22Rv1 (cell line): ENCODE measurements at regions not wholly inside any gene's neighbourhood (a gene's known extent, or its start where the extent isn't known, plus 50 kb on each side); places are given as distances from the start of the nearest gene placed in this dataset.
"Not testable (repeated sequence)": the region's sequence is repeated elsewhere in the genome, so short reads cannot be mapped to it uniquely, and the experiment has no call there.

Experiments used
- H3K27ac ChIP-seq: fragments of 450-650 bp; 2 replicates; pipeline ENCODE4 v1.5.1; 2017
- TF ChIP-seq, protein P1 (sequence below): fragments of 450-650 bp; IDR thresholded peaks from 2 replicates; pipeline ENCODE4 v1.5.1; 2017; ENCODE audit warnings: mild to moderate bottlenecking

DNA sequence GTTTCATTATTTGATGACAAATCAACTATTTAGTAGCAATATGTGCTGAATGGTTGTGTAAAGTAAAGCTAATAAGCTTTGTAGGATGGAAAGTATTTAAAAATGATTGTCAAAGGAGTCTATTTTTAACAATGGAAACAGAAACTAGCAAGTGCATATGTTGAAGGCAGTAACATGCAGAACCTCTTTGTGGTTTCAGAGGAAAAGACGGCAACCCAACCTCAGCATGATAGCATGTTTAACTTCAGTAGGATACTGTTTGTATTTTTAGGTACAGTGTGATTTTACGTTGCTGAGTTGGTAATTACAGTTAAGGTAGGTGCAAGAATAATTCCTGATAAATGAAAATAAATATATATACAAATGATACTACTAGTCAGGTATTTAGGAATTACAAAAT lies 545.4 kb downstream of the CDY1 start:
- not testable (repeated sequence) for H3K27ac ChIP-seq

DNA sequence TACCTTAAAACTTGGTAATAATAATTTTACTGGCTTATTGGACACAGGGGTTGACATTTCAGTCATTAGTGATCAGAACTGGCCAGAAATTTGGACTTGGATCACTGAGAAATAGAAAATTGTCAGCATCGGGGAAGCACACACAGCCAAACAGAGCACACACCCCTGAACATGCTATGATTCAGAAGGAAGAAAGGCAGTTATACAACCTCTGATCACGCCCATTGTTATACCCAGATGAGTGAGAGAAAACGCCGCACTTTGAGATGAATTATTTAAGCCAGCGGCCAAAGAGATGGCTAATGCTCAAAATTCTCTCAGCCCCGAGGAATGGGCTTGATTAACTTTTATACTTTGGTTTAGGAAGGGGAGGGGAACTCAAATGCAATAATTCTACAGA lies 557.4 kb downstream of the CDY1 start:
- H3K27ac ChIP-seq = not testable (repeated sequence)

DNA sequence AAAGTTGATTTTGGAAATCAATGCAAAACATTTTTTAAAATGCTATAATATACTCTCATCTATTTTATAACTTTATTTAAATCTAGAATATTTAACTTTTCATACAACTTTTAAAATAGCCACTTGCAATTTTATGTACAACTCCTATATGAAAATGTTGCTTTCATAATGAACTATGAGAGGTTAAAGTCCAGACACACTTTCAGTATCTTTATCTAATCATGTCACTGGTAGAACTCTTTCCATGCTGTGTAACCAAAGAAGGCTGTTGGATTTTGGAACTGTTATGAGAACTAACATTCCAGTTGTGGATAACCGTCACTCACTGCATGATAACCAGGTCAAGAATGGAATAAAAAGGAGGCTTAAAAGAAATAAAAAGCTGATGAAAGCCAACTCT lies 603.1 kb downstream of the CDY1 start:
- not testable (repeated sequence) for H3K27ac ChIP-seq

DNA sequence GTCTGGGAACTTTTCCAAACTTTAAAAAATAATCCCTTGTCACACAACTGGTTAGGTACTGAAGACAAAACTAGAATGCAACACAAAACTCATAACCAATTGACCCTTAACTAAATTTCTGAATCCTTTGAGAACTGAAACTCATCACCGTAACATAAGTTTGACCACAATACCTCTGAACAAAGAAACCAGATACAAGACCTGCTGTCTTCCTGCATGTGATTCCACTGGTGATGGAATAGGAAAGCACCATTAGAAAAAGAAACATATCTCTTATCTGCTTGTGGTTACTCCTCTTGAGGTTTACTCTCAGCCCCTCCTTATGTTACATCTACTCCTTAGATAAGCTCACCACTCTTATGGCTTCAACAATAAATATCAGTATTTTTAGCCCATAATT lies 603.6 kb downstream of the CDY1 start:
- not testable (repeated sequence) for H3K27ac ChIP-seq

DNA sequence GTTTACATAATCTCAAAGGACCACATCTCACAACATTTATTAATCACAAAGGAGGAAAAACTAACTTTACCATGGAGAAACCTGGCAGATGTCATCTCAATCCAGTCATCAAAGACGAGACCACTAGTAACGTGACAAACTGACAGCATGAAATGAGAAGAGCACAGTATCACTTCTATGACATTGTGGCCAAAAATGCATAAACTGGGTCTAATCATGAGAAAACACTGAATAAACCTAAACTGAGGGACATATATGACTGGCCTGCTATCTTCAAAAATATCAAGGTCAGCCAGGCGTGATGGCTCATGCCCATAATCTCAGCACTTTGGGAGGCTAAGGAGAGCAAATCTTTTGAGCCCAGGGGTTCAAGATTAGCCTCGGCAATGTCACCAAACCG lies 619.0 kb downstream of the CDY1 start:
- H3K27ac ChIP-seq = not testable (repeated sequence)

DNA sequence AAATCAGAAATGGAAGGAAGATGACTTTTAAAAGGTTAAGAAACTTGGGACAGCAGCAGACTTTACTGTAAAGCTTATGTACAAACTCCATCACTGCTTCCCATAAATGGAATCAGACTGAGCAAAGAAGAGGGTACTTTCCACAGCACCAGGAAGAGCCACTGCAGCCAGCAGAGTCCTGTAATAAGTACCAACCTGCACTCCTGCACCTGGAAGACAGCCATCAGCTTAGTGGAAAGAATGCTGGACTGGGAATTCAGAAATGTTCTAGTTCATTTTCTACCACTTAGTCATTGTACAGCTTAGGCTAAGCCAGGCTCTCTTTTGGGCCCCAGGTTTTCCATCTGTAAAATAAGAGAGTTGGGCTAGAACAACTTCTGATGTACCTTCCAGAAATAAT lies 632.3 kb downstream of the CDY1 start:
- not testable (repeated sequence) for H3K27ac ChIP-seq

DNA sequence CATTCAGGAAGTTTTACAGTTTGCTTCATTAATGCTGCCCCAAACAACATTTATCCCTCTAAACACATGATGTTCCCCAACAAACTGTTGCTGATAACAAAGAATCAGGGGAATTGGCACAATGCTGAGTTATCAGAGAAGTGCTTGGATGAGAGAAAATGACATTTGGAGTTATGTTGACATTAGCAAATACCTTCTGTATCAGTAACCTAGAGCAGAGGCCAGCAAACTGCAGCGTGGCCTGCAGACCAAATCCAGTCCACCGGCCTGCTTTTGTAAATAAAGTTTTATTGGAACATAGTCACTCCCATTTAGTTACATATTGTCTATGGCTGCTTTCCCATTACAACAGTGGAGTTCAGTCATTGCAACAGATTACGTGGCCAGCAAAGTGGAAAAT lies 643.5 kb downstream of the CDY1 start:
- not testable (repeated sequence) for H3K27ac ChIP-seq

DNA sequence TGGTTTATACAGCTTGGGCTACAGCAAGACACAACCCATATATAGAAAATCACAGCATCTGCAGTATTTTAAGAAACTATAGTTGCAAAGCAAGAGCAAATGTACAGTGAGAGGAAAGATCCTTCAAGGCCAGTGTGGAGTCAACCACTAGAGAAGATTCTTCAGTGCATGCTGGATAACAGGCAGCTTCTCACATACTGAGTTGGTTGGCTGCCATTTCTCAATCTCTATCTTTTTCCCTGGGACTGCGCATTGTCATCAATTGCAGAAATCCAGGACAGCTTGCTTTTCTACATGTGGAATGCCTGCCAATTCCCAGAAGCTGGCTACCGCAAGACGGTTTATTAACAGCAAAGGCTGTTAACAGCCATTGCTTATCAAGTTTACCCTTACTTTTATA lies 646.5 kb downstream of the CDY1 start:
- not testable (repeated sequence) for H3K27ac ChIP-seq

DNA sequence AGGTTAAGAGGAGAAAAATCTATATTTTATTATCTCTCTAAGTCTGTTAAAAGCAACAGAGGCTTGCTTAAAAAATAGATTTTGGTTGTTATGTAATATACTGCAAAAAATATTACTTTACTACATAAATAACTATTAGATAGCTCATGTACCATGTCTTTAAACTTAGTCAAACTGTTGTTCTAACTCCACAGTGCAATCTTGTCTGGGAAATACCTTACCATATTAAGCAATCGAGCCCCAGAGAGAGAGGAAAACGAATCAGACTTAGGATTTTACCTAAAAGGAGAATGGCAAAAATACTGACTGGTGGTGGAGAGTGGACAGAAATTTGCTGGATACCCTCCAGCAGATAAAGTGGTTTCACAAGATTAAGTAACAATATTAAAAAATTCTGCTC lies 647.0 kb downstream of the CDY1 start:
- H3K27ac ChIP-seq = not testable (repeated sequence)

DNA sequence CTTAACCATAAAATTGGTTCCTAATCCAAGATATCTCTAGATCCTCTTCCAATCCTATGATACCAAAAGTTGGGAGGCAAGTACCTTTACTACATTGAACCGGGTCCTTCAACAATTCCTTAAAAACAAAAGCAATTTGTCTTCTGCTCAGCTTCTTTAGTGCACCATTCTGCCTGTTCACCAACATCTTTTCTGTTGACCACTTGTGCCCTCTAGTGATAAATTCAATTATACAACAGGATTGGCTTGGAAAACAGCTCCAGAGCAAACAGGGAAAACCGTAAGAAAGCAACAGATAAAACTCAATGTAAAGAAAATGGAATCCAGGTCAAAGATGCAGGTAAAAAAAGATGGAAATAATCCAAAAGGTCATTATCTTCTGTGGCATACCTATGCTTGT lies 651.2 kb downstream of the CDY1 start:
- H3K27ac ChIP-seq = not testable (repeated sequence)

DNA sequence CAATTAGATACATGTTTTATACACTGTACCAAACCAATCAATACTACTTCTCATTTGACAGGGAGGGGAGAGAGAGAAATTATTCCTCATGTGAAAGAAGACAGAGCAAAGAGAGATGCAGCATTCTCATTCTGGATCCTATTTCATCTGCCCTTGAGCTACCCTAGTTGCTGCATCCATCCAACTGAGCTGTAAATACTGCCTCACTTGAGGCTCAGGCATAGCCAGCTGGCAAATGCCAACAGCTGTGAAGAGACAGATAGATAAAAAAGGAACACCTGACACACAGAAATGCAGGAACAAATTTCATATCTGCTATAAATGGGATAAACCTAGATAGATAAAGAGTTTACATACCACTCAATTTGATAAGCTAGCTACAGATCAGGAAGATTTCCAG lies 684.1 kb downstream of the CDY1 start:
- H3K27ac ChIP-seq = not testable (repeated sequence)

DNA sequence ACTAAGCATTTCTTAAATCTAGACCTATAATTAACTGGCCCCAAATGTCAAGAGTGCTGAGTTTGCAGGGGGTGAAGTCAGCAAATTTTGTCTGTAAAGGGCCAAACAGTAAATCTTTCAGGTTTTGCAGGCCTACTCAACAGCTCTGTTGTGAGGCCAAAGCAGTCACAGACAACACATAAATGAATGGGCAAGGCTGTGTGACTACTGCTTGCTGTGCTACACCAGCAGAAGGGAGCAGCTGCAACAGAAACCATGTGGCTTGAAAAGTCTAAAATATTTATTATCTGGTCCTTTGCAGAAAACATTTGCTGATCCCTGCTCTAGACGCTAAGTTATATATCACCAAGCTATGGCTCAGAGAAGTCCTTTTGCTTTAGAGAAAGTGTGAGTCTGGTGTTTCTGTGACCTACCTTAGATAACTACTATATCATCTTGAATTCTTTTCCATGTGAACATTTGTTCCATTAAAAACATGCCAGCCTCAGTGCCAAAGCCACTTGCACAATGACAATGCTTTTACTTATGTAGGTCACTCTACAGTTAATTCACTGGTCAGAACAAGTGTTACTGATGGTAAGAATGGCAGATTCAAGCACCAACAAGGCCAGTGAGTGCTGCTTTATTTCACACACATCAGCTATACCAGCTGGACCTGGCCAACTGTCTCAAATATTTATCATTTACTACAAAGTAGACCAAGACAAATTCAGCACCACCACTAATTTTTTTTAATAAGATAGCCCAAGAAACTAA lies 684.9 kb downstream of the CDY1 start:
- H3K27ac ChIP-seq = not testable (repeated sequence)

DNA sequence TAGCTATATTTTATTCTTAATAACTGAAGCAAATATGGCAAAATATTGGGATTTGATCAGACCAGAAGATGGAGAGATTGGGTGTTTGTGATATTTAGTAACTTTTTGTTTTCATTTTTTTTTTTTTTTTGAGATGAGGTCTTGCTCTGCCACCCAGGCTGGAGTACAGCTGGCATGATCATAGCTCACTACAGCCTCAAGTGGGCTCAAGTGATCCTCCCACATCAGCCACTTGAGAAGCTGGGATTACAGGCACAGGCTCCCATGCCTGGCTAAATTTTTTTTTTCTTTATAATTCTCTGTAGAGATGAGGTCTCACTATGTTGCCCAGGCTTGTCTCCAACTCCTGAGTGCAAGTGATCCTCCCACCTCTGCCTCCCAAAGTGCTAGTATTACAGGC lies 686.4 kb downstream of the CDY1 start:
- H3K27ac ChIP-seq = not testable (repeated sequence)

DNA sequence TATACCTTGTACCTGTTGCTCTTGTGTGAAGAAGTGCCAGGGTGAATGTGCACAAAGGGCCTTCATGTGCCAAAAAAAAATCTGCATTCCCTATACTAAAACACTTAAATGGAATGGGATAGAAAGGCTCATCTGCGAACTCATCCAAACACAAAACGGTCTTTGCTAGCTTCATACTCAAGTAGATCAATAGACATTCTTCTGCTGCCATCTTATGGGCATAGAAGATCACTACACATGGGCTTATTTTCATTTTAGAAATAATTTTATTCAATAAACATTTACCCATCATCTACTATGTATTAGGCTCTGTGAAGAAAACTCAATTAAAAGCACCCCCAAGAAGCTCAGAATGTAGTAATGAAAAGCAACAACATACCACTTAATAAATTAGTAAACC lies 693.1 kb downstream of the CDY1 start:
- H3K27ac ChIP-seq = not testable (repeated sequence)
- TF ChIP-seq, protein P1, sequence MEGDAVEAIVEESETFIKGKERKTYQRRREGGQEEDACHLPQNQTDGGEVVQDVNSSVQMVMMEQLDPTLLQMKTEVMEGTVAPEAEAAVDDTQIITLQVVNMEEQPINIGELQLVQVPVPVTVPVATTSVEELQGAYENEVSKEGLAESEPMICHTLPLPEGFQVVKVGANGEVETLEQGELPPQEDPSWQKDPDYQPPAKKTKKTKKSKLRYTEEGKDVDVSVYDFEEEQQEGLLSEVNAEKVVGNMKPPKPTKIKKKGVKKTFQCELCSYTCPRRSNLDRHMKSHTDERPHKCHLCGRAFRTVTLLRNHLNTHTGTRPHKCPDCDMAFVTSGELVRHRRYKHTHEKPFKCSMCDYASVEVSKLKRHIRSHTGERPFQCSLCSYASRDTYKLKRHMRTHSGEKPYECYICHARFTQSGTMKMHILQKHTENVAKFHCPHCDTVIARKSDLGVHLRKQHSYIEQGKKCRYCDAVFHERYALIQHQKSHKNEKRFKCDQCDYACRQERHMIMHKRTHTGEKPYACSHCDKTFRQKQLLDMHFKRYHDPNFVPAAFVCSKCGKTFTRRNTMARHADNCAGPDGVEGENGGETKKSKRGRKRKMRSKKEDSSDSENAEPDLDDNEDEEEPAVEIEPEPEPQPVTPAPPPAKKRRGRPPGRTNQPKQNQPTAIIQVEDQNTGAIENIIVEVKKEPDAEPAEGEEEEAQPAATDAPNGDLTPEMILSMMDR = peak; percentile 20; the same call in 1 of the 2 replicates

DNA sequence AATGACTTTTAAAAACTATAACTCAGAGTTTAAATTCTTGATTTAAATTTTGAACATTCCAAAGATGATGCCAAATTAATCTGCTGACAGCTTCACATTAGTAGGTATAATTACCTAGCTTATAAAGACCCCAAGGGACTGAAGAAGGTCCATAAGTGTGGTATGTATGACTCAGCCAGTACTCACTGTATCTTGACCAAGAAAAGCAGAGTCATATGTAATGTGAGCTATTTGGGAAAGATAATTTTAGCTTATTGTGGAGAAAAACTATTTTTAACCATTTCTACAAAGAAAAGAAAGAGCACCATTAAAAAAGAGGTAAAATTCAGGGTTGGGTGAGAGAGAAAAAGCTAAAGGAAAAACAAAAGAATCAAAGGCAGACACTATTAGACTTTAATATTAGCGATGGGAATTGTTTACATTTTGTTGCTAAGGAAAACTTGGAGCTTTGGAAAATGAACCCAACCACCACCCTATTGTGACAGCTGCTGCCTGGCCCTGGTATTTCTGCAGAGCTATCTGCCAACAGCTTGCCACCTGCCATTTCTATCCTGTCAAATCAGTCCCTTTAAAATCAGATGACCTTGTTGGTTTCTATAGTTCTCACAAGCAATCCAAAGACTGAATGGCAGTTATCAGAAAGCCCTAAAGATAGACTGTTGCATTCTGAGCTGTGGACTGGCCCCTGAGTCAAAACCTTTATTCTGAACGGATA lies 697.7 kb downstream of the CDY1 start:
- not testable (repeated sequence) for H3K27ac ChIP-seq

DNA sequence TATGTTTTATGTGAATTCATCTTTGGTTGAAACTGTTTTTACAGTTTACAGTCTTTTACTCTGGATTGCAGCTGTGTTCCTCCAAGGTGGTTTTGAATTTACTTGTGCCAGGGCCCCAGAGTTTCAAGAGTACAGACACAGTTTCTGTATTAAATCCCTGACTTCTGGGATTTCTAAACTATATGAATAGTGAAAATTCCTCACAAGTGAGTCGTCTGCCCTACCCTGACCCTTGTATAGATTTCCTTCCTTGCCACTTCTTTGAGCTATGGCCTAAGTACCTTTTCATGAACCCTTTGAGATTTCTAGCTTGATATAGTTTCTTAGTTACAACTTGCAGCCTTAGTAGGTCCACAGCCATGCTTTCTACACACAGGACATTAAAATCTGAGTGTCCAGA lies 700.8 kb downstream of the CDY1 start:
- H3K27ac ChIP-seq = not testable (repeated sequence)

DNA sequence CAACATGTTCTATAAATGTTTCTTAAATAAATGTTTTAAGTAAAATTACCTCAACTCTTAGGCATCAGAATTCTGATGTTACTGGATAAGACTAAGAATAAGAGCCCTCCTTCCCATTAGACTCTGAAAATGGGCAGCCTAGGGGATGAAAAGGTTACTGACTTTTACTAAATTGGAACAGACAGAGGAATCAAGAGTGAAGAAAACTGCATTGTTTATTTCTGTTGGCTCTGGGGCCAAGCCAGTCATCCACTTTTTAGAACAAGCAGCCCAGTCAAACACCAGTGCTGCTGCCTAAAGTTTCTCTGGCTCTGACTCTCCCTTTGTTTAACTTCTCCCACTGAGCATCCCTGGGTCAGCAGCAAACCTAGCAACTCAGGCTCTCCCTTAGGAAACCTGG lies 731.0 kb downstream of the CDY1 start:
- not testable (repeated sequence) for H3K27ac ChIP-seq
